NT2/D1 (cell line): ENCODE measurements at regions not wholly inside any gene's neighbourhood (a gene's known extent, or its start where the extent isn't known, plus 50 kb on each side); places are given as distances from the start of the nearest gene placed in this dataset.

Source experiments
- DNase-seq: peaks from one replicate; pipeline ENCODE4 v3.0.0-alpha.2; 2011; ENCODE audit warnings: low read depth, low spot score
- H3K27me3 ChIP-seq: 2 replicates; pipeline ENCODE4 v1.6.0; 2011; ENCODE audit warnings: mild to moderate bottlenecking; ENCODE audit not compliant: insufficient read length, insufficient read depth
- H3K36me3 ChIP-seq: 2 replicates; pipeline ENCODE4 v1.6.1; 2011; ENCODE audit warnings: mild to moderate bottlenecking, low read length, mixed read lengths; ENCODE audit not compliant: insufficient read depth, insufficient read length
- H3K4me1 ChIP-seq: 2 replicates; pipeline ENCODE4 v1.5.1; 2011; ENCODE audit not compliant: insufficient read depth, insufficient read length
- H3K4me3 ChIP-seq: 2 replicates; pipeline ENCODE4 v1.5.1; 2011; ENCODE audit warnings: low read depth; ENCODE audit not compliant: insufficient read length
- H3K9ac ChIP-seq: 2 replicates; pipeline ENCODE4 v1.6.0; 2011; ENCODE audit warnings: low read depth; ENCODE audit not compliant: insufficient read length
- H3K9me3 ChIP-seq: 2 replicates; pipeline ENCODE4 v1.5.1; 2011; ENCODE audit warnings: mild to moderate bottlenecking, low read length; ENCODE audit not compliant: insufficient read depth
- SUZ12 ChIP-seq: IDR thresholded peaks from 2 replicates; pipeline ENCODE4 v1.6.1; 2011; ENCODE audit not compliant: insufficient read length, insufficient read depth; ENCODE audit errors: extremely low read depth
- YY1 ChIP-seq: IDR thresholded peaks from 2 replicates; pipeline ENCODE4 v1.6.1; 2011; ENCODE audit not compliant: insufficient read length, insufficient read depth
- ZNF274 ChIP-seq: IDR thresholded peaks from 2 replicates; pipeline ENCODE4 v1.6.1; 2011; ENCODE audit warnings: mild to moderate bottlenecking, low read depth, low read length

GRCh38 chr1:5590717-5591116, 401.5 kb downstream of the NPHP4 start:
- Histone ChIP-seq H3K27me3 (no peaks in the 10 kb centered on the region), H3K9ac (no peak overlapping the region), H3K36me3 (no peaks in the 10 kb centered on the region), H3K9me3 (no peaks in the 10 kb centered on the region), H3K4me1 (peaks cover under 1% of the 10 kb centered on the region), H3K4me3 (no peak overlapping the region)
- DNase-seq, result no peak
- TF ChIP-seq YY1, result no peak
- no peak for TF ChIP-seq ZNF274
- no peak for TF ChIP-seq SUZ12

GRCh38 chr1:5586629-5587028, 405.6 kb downstream of the NPHP4 start:
- H3K4me1 ChIP-seq, result no peaks in the 10 kb centered on the region
- H3K9me3 ChIP-seq, result no peaks in the 10 kb centered on the region
- no peak overlapping the region for H3K4me3 ChIP-seq
- DNase-seq, result no peak
- H3K9ac ChIP-seq, result no peak overlapping the region
- H3K36me3 ChIP-seq, result no peaks in the 10 kb centered on the region
- TF ChIP-seq YY1 (no peak), ZNF274 (no peak), SUZ12 (no peak)
- H3K27me3 ChIP-seq, result no peaks in the 10 kb centered on the region

- Histone ChIP-seq H3K27me3 (no peaks in the 10 kb centered on the region), H3K9ac (no peak overlapping the region), H3K36me3 (no peaks in the 10 kb centered on the region), H3K9me3 (no peaks in the 10 kb centered on the region), H3K4me1 (no peaks in the 10 kb centered on the region), H3K4me3 (no peak overlapping the region)
- TF ChIP-seq YY1 (no peak), SUZ12 (no peak), ZNF274 (no peak)
- DNase-seq, result no peak
These were observed 407.0 kb downstream of the NPHP4 start for GRCh38 chr1:5585256-5585655.

- Histone ChIP-seq H3K9ac (no peak overlapping the region), H3K9me3 (no peaks in the 10 kb centered on the region), H3K36me3 (no peaks in the 10 kb centered on the region), H3K4me3 (no peak overlapping the region), H3K27me3 (no peaks in the 10 kb centered on the region), H3K4me1 (no peaks in the 10 kb centered on the region)
- DNase-seq, result no peak
- TF ChIP-seq SUZ12 (no peak), YY1 (no peak), ZNF274 (no peak)
These were observed 411.3 kb downstream of the NPHP4 start for GRCh38 chr1:5580926-5581325.

GRCh38 chr1:5579966-5580365, 412.3 kb downstream of the NPHP4 start:
- Histone ChIP-seq H3K36me3 (no peaks in the 10 kb centered on the region), H3K4me3 (no peak overlapping the region), H3K9ac (no peak overlapping the region), H3K27me3 (no peaks in the 10 kb centered on the region), H3K9me3 (no peaks in the 10 kb centered on the region), H3K4me1 (no peaks in the 10 kb centered on the region)
- no peak for DNase-seq
- no peak for TF ChIP-seq ZNF274
- no peak for TF ChIP-seq SUZ12
- TF ChIP-seq YY1, result no peak

- no peak for DNase-seq
- TF ChIP-seq YY1 (no peak), ZNF274 (no peak), SUZ12 (no peak)
- H3K4me1 ChIP-seq, result no peaks in the 10 kb centered on the region
- H3K4me3 ChIP-seq, result no peak overlapping the region
- H3K27me3 ChIP-seq, result no peaks in the 10 kb centered on the region
- no peaks in the 10 kb centered on the region for H3K9me3 ChIP-seq
- no peaks in the 10 kb centered on the region for H3K36me3 ChIP-seq
- no peak overlapping the region for H3K9ac ChIP-seq
These were observed 413.5 kb downstream of the NPHP4 start for GRCh38 chr1:5578690-5579089.

- TF ChIP-seq SUZ12, result no peak
- no peak for TF ChIP-seq ZNF274
- TF ChIP-seq YY1, result no peak
- Histone ChIP-seq H3K9ac (no peak overlapping the region), H3K36me3 (no peaks in the 10 kb centered on the region), H3K27me3 (no peaks in the 10 kb centered on the region), H3K9me3 (no peaks in the 10 kb centered on the region), H3K4me3 (no peak overlapping the region), H3K4me1 (no peaks in the 10 kb centered on the region)
- DNase-seq, result no peak
These were observed 414.8 kb downstream of the NPHP4 start for GRCh38 chr1:5577255-5578040.

GRCh38 chr1:5576673-5577065, 415.6 kb downstream of the NPHP4 start:
- Histone ChIP-seq H3K9ac (no peak overlapping the region), H3K4me1 (no peaks in the 10 kb centered on the region), H3K4me3 (no peak overlapping the region), H3K27me3 (no peaks in the 10 kb centered on the region), H3K36me3 (no peaks in the 10 kb centered on the region), H3K9me3 (no peaks in the 10 kb centered on the region)
- no peak for TF ChIP-seq ZNF274
- no peak for TF ChIP-seq SUZ12
- TF ChIP-seq YY1, result no peak
- no peak for DNase-seq
